NCI-H2081 treated with DMSO at 0.1 percent for 48 hours (cell line): ENCODE measurements at regions not wholly inside any gene's neighbourhood (a gene's known extent, or its start where the extent isn't known, plus 50 kb on each side); places are given as distances from the start of the nearest gene placed in this dataset.

Experiments used
- DNase-seq: peaks from one replicate; lab custom pipeline; 2025; lab: John Stamatoyannopoulos, UW

- no peak for DNase-seq
Observed at GRCh38 chr4:138858419-138858818, 157.2 kb upstream of the NOCT start.

- no peak for DNase-seq
Observed at GRCh38 chr4:138857416-138857815, 158.2 kb upstream of the NOCT start.

DNA sequence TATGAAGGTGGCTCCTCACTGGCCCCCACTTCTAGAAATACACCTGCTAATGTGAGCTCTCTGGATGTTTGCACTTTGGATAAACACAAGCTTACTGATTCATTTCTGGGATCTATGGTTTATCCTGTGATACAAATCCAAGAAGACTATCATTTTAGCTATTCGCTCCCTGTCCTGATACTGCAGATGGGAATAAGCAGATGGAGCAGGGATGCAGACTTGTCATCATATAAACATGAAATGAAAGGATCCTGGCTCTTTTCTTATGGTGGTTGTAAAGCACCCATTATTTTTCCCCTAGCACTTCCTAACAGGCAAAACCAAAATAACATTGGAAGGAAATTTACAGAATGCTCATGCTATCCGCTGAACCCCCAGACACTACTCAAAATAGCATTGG, 162.9 kb upstream of the NOCT start:
- no peak for DNase-seq

- peak; percentile 59 for DNase-seq
Observed at GRCh38 chr4:138851391-138852335, 163.9 kb upstream of the NOCT start.

GRCh38 chr4:138845664-138846063, 169.9 kb upstream of the NOCT start:
- DNase-seq, result no peak

- no peak for DNase-seq
Observed at GRCh38 chr4:138845054-138845453, 170.5 kb upstream of the NOCT start.

DNA sequence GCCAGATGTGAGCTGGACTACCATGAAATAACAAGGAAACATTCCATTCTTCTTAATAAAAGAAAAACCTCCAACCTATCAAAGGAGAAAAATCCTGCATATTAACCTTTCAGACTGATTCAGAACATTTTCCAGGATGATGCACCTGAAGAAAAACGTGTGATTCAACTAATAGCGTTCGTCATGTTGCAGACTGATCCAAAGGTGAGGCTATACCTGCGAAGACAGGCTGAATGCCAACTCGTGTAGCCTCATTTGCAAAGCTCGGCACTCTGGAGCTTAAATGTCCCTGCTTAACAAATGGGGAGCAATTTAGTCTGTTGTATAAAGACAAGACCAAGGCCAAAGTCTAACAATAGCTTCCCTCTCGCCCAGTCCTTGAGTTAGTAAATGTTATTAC, 172.0 kb upstream of the NOCT start:
- DNase-seq, result no peak

- DNase-seq, result no peak
Observed at GRCh38 chr4:138841343-138841742, 174.2 kb upstream of the NOCT start.

GRCh38 chr4:138838251-138838650, 177.3 kb upstream of the NOCT start:
- DNase-seq, result no peak

- DNase-seq, result peak; percentile 89
Observed at GRCh38 chr4:138835832-138836533, 179.6 kb upstream of the NOCT start.

DNA sequence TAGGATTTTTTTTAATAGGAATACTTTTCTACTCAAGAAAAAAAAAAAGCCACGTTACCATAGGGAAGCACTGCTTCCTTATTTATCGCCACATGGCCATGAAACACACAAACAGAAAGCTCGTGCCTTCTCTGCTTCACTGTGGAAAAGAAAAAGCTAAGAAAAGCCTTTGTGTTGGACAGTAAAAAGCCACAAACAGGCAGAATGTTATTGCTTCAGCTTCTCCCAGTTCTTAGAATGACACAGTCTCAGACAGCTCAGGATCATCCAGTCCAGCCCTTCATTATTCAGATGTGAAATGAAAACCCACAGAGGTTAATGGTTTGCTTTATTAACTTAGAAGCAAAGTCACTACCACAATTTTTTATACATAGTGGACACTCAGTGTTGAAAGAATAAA, 181.6 kb upstream of the NOCT start:
- no peak for DNase-seq

DNA sequence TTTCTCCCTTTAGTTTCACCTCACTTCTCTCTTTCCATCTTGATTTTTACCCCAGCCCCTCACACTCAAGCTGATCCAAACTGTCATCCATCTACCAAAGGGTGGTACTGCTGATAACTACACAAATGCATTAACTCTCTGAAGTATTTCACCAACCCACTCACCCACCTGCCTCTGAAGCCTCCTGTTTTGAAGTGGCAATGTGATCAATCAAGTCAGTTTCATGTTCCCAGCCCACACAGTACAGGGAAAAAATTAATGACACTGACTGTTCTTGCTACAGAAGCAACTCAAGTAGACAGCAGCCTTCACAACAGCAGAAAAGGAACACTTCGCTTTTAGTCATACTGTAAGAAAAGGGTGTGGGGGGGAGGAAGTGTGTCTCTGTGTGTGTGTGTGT, 183.0 kb upstream of the NOCT start:
- no peak for DNase-seq

DNA sequence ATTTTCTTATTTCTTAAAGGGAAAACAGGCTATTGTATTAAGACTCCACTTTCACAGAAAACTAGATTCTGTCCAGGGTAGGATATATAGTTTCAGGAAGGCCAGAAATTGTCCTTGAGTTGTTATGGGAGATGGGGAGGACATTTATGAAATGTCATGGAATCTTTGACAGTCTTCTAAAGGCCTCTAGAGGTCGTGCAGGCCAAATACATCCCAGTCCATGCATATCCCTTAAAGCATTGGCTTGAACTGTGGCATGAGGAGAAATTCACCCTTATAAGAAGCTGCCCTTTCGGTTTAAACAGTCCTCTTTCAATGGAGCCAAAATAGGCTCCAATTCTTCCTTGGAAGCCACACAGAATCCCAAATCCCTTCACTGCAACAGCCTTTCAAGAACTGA, 183.6 kb upstream of the NOCT start:
- DNase-seq, result no peak

DNA sequence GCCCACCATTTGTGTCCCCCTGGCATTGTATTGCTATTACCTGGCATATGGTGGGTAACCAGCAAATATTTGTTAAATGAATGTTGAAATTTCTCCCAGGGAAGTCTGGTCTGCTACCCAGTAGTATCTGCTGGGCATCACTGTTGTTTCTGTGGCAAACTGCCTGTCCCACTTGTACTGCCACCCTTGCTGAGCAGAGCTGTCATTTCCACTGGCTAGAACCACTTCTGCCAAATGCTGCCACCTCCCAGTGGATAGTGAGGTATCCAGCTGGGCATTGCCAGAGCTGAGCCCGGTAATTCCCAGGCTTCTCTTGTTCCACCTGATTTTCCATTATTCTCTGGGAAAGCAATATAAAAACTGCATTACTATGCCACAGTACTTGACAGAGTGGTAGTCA, 186.7 kb upstream of the NOCT start:
- DNase-seq, result no peak

DNA sequence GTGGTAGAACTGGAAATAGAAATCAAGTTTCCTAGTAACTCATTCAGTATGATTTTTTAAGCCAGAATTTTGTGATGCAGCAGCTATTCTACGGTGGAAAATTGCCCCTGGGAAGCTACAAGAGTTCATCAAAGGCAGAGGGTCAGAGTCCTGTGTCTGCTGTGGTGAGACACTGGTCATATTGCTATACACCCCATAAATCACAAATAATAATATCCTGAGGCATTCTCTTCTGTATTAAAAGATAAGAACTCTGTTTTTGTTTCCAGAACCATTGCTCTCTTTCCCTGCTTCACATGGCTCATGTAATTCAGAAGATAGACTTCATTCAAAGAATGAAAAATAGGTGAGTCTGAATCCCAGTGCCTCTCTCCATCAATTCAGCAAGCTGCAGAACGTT, 188.8 kb upstream of the NOCT start:
- no peak for DNase-seq

- DNase-seq, result no peak
Observed at GRCh38 chr4:138826322-138826721, 189.3 kb upstream of the NOCT start.

DNA sequence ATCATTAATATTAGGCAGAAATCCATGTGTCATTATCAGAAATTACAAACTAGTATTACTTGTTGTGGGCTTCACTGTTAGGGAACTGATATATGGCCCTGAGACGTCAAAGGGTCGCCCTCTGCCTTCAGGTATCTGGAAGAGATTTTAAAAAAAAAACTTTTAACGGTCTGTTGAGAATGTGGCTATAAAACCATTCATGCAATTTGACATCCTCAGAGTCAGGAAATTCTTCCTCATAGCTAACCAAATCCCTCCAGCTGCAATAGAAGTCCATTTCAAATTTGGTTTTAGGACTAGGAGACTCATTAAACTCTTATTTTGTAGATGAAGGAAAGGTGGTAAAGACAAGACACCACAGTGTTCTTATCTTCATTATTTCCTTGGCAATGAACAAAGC, 194.2 kb upstream of the NOCT start:
- no peak for DNase-seq

DNA sequence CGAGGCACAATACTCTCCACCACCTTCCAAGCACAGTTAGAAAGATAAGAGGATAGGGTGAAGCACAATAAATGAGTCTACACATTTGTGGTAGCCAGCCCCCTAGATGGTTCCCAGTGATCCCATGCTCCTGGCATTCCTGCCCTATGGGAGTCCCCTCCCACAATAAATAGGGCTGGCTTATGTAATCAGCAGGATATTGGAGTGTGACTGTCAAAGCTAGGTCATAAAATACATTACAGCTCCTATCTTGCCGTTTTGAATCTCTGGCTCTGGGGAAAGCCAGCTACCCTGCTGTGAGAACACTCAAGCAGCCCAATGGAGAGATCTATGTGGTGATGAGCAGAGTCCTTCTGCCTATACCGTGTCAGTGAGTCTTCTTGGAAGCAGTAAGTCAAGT, 198.7 kb upstream of the NOCT start:
- no peak for DNase-seq

- no peak for DNase-seq
Observed at GRCh38 chr4:138815811-138816210, 199.8 kb upstream of the NOCT start.

- DNase-seq, result no peak
Observed at GRCh38 chr4:138805736-138806135, 209.8 kb upstream of the NOCT start.

GRCh38 chr4:138804711-138805110, 210.9 kb upstream of the NOCT start:
- DNase-seq, result no peak

DNA sequence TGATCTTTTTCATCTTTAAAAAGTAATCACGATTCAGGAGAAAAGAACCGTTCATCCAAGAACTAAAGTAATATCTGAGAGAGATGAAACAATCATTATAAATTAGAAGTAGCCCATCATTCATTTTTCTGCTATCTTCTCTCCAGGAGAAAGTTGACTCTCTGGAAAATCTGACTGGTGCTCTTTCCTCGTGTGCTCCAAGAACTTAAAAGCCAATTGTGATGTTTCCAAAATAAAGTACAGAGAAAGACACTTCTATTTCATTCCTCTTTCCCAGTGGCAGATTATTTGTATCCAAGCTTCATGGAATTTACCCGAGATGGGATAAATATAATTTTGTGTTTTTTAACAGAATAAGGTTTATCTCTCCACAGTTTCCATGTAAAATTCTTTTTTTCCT, 212.5 kb upstream of the NOCT start:
- no peak for DNase-seq

DNA sequence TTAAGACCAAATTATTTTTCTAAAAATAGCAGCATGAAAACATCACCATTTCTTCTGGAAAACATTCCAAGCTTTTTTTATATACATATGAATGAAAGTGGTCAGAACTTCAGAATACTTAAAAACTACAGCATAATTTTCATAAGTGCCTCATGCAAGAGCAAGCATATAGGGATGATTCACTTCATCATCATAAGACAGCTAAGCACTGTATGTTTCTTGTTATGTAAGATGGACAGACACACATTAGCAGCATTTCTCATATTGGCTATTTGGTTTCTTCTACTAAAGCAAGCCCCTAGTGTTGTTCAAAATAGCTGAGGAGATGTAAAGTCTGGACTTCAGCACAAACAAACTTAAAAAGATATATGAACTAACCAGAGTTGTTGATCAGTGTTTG, 213.1 kb upstream of the NOCT start:
- no peak for DNase-seq
